H9 (cell line): ENCODE measurements at regions not wholly inside any gene's neighbourhood (a gene's known extent, or its start where the extent isn't known, plus 50 kb on each side); places are given as distances from the start of the nearest gene placed in this dataset.

Source experiments
- DNase-seq: peaks from one replicate; pipeline ENCODE4 v3.0.0-alpha.2; 2017
- H2AFZ ChIP-seq: one replicate; pipeline ENCODE4 v1.6.1; 2013; ENCODE audit warnings: mild to moderate bottlenecking, low read length, control low read depth, moderate library complexity
- H2AK5ac ChIP-seq: 2 replicates; pipeline ENCODE4 v1.6.1; 2013; ENCODE audit warnings: low read length, control low read depth, mixed read lengths; ENCODE audit not compliant: insufficient read length
- H2BK120ac ChIP-seq: one replicate; pipeline ENCODE4 v1.6.1; 2013; ENCODE audit warnings: low read depth, mild to moderate bottlenecking, low read length, control low read depth, inconsistent platforms; ENCODE audit not compliant: poor library complexity, severe bottlenecking
- H2BK12ac ChIP-seq: 2 replicates; pipeline ENCODE4 v1.6.1; 2013; ENCODE audit warnings: low read length, control low read depth, mixed read lengths, low read depth; ENCODE audit not compliant: insufficient read length
- H2BK15ac ChIP-seq: 2 replicates; pipeline ENCODE4 v1.6.1; 2013; ENCODE audit warnings: low read depth, low read length, control low read depth
- H2BK20ac ChIP-seq: one replicate; pipeline ENCODE4 v1.6.1; 2013; ENCODE audit warnings: low read depth, mild to moderate bottlenecking, low read length, control low read depth, inconsistent platforms; ENCODE audit not compliant: poor library complexity, severe bottlenecking
- H2BK5ac ChIP-seq: 2 replicates; pipeline ENCODE4 v1.6.1; 2013; ENCODE audit warnings: low read length, control low read depth, mixed read lengths; ENCODE audit not compliant: insufficient read length
- H3K14ac ChIP-seq: 2 replicates; pipeline ENCODE4 v1.6.1; 2013; ENCODE audit warnings: low read length, control low read depth; ENCODE audit not compliant: insufficient read depth
- H3K18ac ChIP-seq: 2 replicates; pipeline ENCODE4 v1.6.1; 2013; ENCODE audit warnings: low read depth, mild to moderate bottlenecking, mixed read lengths, low read length, control low read depth; ENCODE audit not compliant: insufficient read length
- H3K23ac ChIP-seq: 2 replicates; pipeline ENCODE4 v1.6.1; 2013; ENCODE audit warnings: low read length, control low read depth, mixed read lengths, low read depth; ENCODE audit not compliant: insufficient read length
- H3K23me2 ChIP-seq: 2 replicates; pipeline ENCODE4 v1.6.1; 2013; ENCODE audit warnings: low read depth, mild to moderate bottlenecking, mixed read lengths, low read length, control low read depth; ENCODE audit not compliant: insufficient read length, poor library complexity, severe bottlenecking
- H3K27ac ChIP-seq: 2 replicates; pipeline ENCODE4 v1.5.1; 2013; ENCODE audit warnings: low read length, control low read depth, mixed read lengths, low read depth; ENCODE audit not compliant: insufficient read length
- H3K27me3 ChIP-seq: 2 replicates; pipeline ENCODE4 v1.6.1; 2013; ENCODE audit warnings: low read length, control low read depth, inconsistent platforms; ENCODE audit not compliant: insufficient read depth
- H3K4ac ChIP-seq: 2 replicates; pipeline ENCODE4 v1.6.1; 2013; ENCODE audit warnings: low read depth, mild to moderate bottlenecking, control low read depth, inconsistent platforms, low read length, moderate library complexity
- H3K4me1 ChIP-seq: 2 replicates; pipeline ENCODE4 v1.6.1; 2013; ENCODE audit warnings: low read length, control low read depth, inconsistent platforms; ENCODE audit not compliant: insufficient read depth
- H3K4me2 ChIP-seq: 2 replicates; pipeline ENCODE4 v1.6.1; 2013; ENCODE audit warnings: low read length, control low read depth, mixed read lengths; ENCODE audit not compliant: insufficient read length, insufficient read depth
- H3K56ac ChIP-seq: 2 replicates; pipeline ENCODE4 v1.6.1; 2013; ENCODE audit warnings: low read depth, mild to moderate bottlenecking, mixed read lengths, low read length, control low read depth; ENCODE audit not compliant: insufficient read length
- H3K79me1 ChIP-seq: 2 replicates; pipeline ENCODE4 v1.6.1; 2013; ENCODE audit warnings: low read depth, mild to moderate bottlenecking, moderate library complexity, low read length, control low read depth, inconsistent platforms; ENCODE audit not compliant: insufficient read depth, poor library complexity, severe bottlenecking
- H3K79me2 ChIP-seq: 2 replicates; pipeline ENCODE4 v1.6.1; 2013; ENCODE audit warnings: low read length, control low read depth, inconsistent platforms; ENCODE audit not compliant: insufficient read depth
- H3K9ac ChIP-seq: 2 replicates; pipeline ENCODE4 v1.6.1; 2013; ENCODE audit warnings: low read length, control low read depth, mixed read lengths; ENCODE audit not compliant: insufficient read length; ENCODE audit errors: extremely low read depth
- H3K9me3 ChIP-seq: one replicate; pipeline ENCODE4 v1.6.1; 2013; ENCODE audit warnings: low read depth, low read length, inconsistent platforms; ENCODE audit not compliant: control insufficient read depth
- H3T11ph ChIP-seq: one replicate; pipeline ENCODE4 v1.6.1; 2013; ENCODE audit warnings: mild to moderate bottlenecking, low read length, control low read depth, inconsistent platforms
- H4K20me1 ChIP-seq: one replicate; pipeline ENCODE4 v1.6.1; 2013; ENCODE audit not compliant: control insufficient read depth, insufficient read length, insufficient read depth
- H4K5ac ChIP-seq: 2 replicates; pipeline ENCODE4 v1.6.1; 2013; ENCODE audit warnings: low read depth, mild to moderate bottlenecking, mixed read lengths, low read length, control low read depth; ENCODE audit not compliant: insufficient read length
- H4K8ac ChIP-seq: replicated peaks from 2 replicates; pipeline ENCODE4 v1.6.1; 2013; ENCODE audit warnings: low read length, control low read depth, mixed read lengths, low read depth; ENCODE audit not compliant: insufficient read length
- H4K91ac ChIP-seq: 2 replicates; pipeline ENCODE4 v1.6.1; 2013; ENCODE audit warnings: low read depth, mild to moderate bottlenecking, moderate library complexity, mixed read lengths, low read length, control low read depth; ENCODE audit not compliant: insufficient read length
- H3K27ac Mint-ChIP-seq, 3 experiments: 2 replicates in 2 of 3; 3 replicates in 1 of 3; pipeline ENCODE4 v1.8.0; 2020 to 2021; ENCODE audit warnings: mixed read lengths in 3 of 3, mild to moderate bottlenecking in 1 of 3, moderate library complexity in 1 of 3
- H3K27me3 Mint-ChIP-seq: 2 replicates; pipeline ENCODE4 v1.8.0; 2021; ENCODE audit warnings: low read depth, mild to moderate bottlenecking, moderate library complexity, mixed read lengths
- H3K36me3 Mint-ChIP-seq, 3 experiments: 2 replicates in 2 of 3; 3 replicates in 1 of 3; pipeline ENCODE4 v1.8.0; 2020 to 2021; ENCODE audit warnings: low read depth in 3 of 3, mixed read lengths in 3 of 3; ENCODE audit not compliant: insufficient read depth in 1 of 3
- H3K4me1 Mint-ChIP-seq, 2 experiments: 2 replicates each; pipeline ENCODE4 v1.8.0; 2020; ENCODE audit warnings: mixed read lengths in 2 of 2
- H3K4me3 Mint-ChIP-seq, 2 experiments: 2 replicates in 1 of 2; 3 replicates in 1 of 2; pipeline ENCODE4 v1.8.0; 2020 to 2021; ENCODE audit warnings: mild to moderate bottlenecking in 2 of 2, mixed read lengths in 2 of 2, moderate library complexity in 1 of 2
- H3K9me3 Mint-ChIP-seq, 2 experiments: 2 replicates in 1 of 2; 3 replicates in 1 of 2; pipeline ENCODE4 v1.8.0; 2020; ENCODE audit warnings: mild to moderate bottlenecking in 2 of 2, mixed read lengths in 2 of 2, moderate library complexity in 1 of 2
- TF ChIP-seq, protein P1 (sequence below): fragments of 200-600 bp; sonication (generic); conservative IDR thresholded peaks from 3 replicates; pipeline ENCODE4 v1.8.0; 2021; ENCODE audit warnings: antibody characterized with exemption, mild to moderate bottlenecking

DNA sequence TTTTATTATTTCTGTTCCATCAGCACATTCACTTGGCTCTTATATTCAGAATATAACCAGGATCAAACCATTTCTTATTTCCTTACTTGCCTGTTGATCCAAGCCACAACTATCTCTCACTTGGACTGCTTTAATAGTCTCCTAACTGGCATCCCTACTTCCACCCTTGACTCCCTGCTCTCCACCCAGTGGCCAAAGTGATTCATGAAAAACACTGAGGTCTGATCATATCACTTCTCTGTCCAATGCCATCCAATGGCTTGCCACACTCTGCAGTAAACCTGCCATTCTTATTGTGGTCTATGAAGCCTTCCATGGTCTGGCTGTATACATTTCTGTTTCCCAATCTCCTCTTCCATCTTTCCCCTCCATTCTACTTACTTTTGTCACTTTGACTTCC, 576.1 kb downstream of the PDCD6IP start:
- H2AFZ ChIP-seq, result no peak overlapping the region
- H3K79me2 ChIP-seq, result no peaks in the 10 kb centered on the region
- TF ChIP-seq, protein P1, sequence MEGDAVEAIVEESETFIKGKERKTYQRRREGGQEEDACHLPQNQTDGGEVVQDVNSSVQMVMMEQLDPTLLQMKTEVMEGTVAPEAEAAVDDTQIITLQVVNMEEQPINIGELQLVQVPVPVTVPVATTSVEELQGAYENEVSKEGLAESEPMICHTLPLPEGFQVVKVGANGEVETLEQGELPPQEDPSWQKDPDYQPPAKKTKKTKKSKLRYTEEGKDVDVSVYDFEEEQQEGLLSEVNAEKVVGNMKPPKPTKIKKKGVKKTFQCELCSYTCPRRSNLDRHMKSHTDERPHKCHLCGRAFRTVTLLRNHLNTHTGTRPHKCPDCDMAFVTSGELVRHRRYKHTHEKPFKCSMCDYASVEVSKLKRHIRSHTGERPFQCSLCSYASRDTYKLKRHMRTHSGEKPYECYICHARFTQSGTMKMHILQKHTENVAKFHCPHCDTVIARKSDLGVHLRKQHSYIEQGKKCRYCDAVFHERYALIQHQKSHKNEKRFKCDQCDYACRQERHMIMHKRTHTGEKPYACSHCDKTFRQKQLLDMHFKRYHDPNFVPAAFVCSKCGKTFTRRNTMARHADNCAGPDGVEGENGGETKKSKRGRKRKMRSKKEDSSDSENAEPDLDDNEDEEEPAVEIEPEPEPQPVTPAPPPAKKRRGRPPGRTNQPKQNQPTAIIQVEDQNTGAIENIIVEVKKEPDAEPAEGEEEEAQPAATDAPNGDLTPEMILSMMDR, result no peak; the same call in 2 of the 3 replicates
- Mint-ChIP-seq H3K27ac (no peak overlapping the region), H3K36me3 (no peaks in the 10 kb centered on the region), H3K4me3 (no peak overlapping the region), H3K4me1 (no peaks in the 10 kb centered on the region), H3K27me3 (no peaks in the 10 kb centered on the region; the same call in 1 of the 2 replicates), H3K9me3 (no peaks in the 10 kb centered on the region)
- no peak overlapping the region for H4K5ac ChIP-seq
- H3K56ac ChIP-seq, result no peak overlapping the region
- H3K4me1 ChIP-seq, result no peaks in the 10 kb centered on the region
- no peak overlapping the region for H3K27ac ChIP-seq
- no peak for DNase-seq
- H3K4ac ChIP-seq, result no peak overlapping the region
- no peaks in the 10 kb centered on the region for H3K9me3 ChIP-seq
- no peak overlapping the region for H3K14ac ChIP-seq
- no peak overlapping the region for H2BK20ac ChIP-seq
- H3K23me2 ChIP-seq, result no peaks in the 10 kb centered on the region
- no peak overlapping the region for H2BK120ac ChIP-seq
- H2BK12ac ChIP-seq, result no peak overlapping the region
- no peaks in the 10 kb centered on the region for H4K20me1 ChIP-seq
- H3T11ph ChIP-seq, result no peak overlapping the region
- H3K79me1 ChIP-seq, result no peaks in the 10 kb centered on the region
- no peak overlapping the region for H3K18ac ChIP-seq
- H4K91ac ChIP-seq, result no peak overlapping the region
- no peak overlapping the region for H3K23ac ChIP-seq
- H2BK15ac ChIP-seq, result no peak overlapping the region
- no peak overlapping the region for H2AK5ac ChIP-seq
- H2BK5ac ChIP-seq, result no peak overlapping the region
- no peak overlapping the region for H3K9ac ChIP-seq
- H4K8ac ChIP-seq, result no peak overlapping the region
- H3K4me2 ChIP-seq, result no peak overlapping the region
- H3K27me3 ChIP-seq, result no peaks in the 10 kb centered on the region
